MCF 10A (cell line): ENCODE measurements at regions not wholly inside any gene's neighbourhood (a gene's known extent, or its start where the extent isn't known, plus 50 kb on each side); places are given as distances from the start of the nearest gene placed in this dataset.

Experiments
- BruUV-seq: library from RNA; stranded (reverse); fragments of 400-500 nt; replicated peaks from 2 replicates; lab custom pipeline; 2021; lab: Mats Ljungman, UMichigan
- CTCF ChIA-PET: fragments of 300-600 bp; sonication (Branson Sonifier 250); formaldehyde crosslinking; extraction: SDS; loops from one replicate; lab custom pipeline; 2021; ENCODE audit warnings: antibody characterized with exemption, inconsistent platforms; lab: Yijun Ruan, JAX
- POLR2A ChIA-PET: fragments of 300-600, 350-650 bp; sonication (Branson Sonifier 250); formaldehyde crosslinking; extraction: SDS; loops from one replicate; lab custom pipeline; 2020; ENCODE audit warnings: antibody characterized with exemption, inconsistent platforms; lab: Yijun Ruan, JAX
- DNase-seq: peaks from one replicate; pipeline ENCODE4 v3.0.0-alpha.2; 2018; ENCODE audit not compliant: unreplicated experiment
- H3K27ac Mint-ChIP-seq: one replicate; pipeline ENCODE4 v1.8.0; 2022; ENCODE audit warnings: mild to moderate bottlenecking, low read depth, mixed read lengths; ENCODE audit not compliant: unreplicated experiment
- H3K27me3 Mint-ChIP-seq: one replicate; pipeline ENCODE4 v1.8.0; 2022; ENCODE audit warnings: mixed read lengths; ENCODE audit not compliant: insufficient read depth, unreplicated experiment
- H3K36me3 Mint-ChIP-seq: one replicate; pipeline ENCODE4 v1.8.0; 2022; ENCODE audit warnings: mild to moderate bottlenecking, moderate library complexity, mixed read lengths; ENCODE audit not compliant: insufficient read depth, unreplicated experiment
- H3K4me1 Mint-ChIP-seq: one replicate; pipeline ENCODE4 v1.8.0; 2022; ENCODE audit warnings: mixed read lengths; ENCODE audit not compliant: insufficient read depth, unreplicated experiment
- H3K4me3 Mint-ChIP-seq: one replicate; pipeline ENCODE4 v1.8.0; 2022; ENCODE audit warnings: mild to moderate bottlenecking, moderate library complexity, mixed read lengths; ENCODE audit not compliant: unreplicated experiment
- H3K9me3 Mint-ChIP-seq: one replicate; pipeline ENCODE4 v1.8.0; 2022; ENCODE audit warnings: mixed read lengths; ENCODE audit not compliant: unreplicated experiment
- intact Hi-C: fragments of 100-400 bp; cut with micrococcal nuclease; formaldehyde crosslinking; loops from 2 replicates; pipeline ENCODE4 v1.14.1; 2022
- TF ChIP-seq, protein P1 (sequence below): fragments of 200-600 bp; IDR thresholded peaks from one replicate; pipeline ENCODE4 v1.8.0; 2022; ENCODE audit warnings: antibody characterized with exemption, mild to moderate bottlenecking; ENCODE audit not compliant: unreplicated experiment

DNA sequence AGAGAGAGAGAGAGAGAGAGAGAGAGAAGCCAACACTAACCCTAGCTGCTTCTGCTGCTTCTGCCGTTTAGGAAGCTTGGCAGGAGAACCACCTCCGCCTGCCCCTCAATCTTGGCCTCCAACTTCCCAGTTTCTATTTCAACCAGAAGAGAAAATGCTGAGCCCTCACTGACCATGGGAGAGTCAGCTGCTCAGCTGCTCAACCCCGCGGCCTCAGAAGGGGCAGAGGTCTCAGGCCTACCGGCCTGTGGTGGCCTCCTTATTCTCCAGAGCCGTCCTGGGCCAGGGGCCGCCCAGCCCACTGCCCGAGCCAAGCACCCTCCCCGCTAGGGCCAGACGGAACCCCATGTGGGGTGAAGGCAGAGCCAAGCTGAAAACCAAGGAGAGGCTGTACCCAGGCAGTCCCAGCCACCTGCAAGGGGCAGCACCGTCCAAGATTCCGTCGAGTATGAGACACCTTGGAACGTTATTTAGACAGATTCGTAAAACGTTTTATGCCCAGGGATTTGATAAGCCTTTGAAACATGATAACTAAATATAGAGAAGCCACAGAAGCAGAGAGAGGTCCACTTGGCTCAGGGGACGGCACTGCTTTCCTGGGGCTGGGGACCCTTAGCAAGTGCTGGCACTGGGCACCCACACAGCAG lies 116.6 kb downstream of the DLL1 start:
- CTCF ChIA-PET = no interaction called here
- intact Hi-C loops = loop anchor here (10.0 kb wide), 2 partner anchors 121 to 341 kb away; partner anchors contain the start of gene DLL1

DNA sequence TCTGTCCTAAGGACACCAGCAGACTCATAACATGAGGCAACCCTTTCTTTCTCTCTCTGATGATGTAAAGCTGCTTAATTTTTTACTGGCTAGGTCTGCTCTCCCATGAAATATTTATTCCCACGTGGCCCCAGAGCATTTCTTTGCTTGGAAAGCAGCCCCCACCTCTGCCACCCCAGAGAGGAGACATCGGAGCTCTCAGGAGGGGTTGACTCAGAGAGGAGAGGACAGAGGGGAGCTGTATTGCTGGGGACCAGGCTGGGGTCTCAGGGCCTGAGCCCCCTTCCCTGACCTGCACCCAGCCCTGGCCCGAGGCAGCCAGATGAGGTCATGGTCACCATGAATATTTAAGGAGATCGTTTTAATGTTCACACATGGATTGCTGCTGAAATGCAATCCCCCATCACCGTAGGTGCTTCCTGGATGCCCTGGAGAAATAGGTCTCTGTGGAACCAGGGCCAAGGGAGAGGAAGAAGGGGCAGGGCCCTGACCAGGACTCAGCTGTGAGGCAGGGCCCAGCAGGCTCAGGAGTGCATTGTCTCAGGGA lies 117.5 kb downstream of the DLL1 start:
- ChIA-PET CTCF (interaction anchor here (0.6 to 0.7 kb wide), 2 partner anchors 54 to 92 kb away, joined by 3 read pairs; no protein-coding TSS in a partner anchor), POLR2A (no interaction called here)
- Mint-ChIP-seq H3K27ac (peak overlapping the region; percentile 60), H3K4me3 (no peak overlapping the region), H3K27me3 (peaks cover 42% of the 10 kb centered on the region), H3K4me1 (peaks cover 4% of the 10 kb centered on the region), H3K9me3 (no peaks in the 10 kb centered on the region), H3K36me3 (peaks cover 10% of the 10 kb centered on the region)
- intact Hi-C loops = loop anchor here (10.0 kb wide), 2 partner anchors 121 to 341 kb away; partner anchors contain the start of gene DLL1
- DNase-seq = no peak
- TF ChIP-seq, protein P1, sequence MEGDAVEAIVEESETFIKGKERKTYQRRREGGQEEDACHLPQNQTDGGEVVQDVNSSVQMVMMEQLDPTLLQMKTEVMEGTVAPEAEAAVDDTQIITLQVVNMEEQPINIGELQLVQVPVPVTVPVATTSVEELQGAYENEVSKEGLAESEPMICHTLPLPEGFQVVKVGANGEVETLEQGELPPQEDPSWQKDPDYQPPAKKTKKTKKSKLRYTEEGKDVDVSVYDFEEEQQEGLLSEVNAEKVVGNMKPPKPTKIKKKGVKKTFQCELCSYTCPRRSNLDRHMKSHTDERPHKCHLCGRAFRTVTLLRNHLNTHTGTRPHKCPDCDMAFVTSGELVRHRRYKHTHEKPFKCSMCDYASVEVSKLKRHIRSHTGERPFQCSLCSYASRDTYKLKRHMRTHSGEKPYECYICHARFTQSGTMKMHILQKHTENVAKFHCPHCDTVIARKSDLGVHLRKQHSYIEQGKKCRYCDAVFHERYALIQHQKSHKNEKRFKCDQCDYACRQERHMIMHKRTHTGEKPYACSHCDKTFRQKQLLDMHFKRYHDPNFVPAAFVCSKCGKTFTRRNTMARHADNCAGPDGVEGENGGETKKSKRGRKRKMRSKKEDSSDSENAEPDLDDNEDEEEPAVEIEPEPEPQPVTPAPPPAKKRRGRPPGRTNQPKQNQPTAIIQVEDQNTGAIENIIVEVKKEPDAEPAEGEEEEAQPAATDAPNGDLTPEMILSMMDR = no peak
- no TSS peak for BruUV-seq

More for the DNA sequence above, 116.6 kb downstream of the DLL1 start:
- Mint-ChIP-seq H3K4me3 (no peak overlapping the region), H3K9me3 (no peaks in the 10 kb centered on the region), H3K27ac (peak overlapping the region; percentile 60), H3K4me1 (peaks cover 12% of the 10 kb centered on the region), H3K36me3 (peaks cover 10% of the 10 kb centered on the region), H3K27me3 (peaks cover 42% of the 10 kb centered on the region)
- no peak for DNase-seq
- BruUV-seq = no TSS peak
- POLR2A ChIA-PET = no interaction called here
- TF ChIP-seq, protein P1 = no peak

DNA sequence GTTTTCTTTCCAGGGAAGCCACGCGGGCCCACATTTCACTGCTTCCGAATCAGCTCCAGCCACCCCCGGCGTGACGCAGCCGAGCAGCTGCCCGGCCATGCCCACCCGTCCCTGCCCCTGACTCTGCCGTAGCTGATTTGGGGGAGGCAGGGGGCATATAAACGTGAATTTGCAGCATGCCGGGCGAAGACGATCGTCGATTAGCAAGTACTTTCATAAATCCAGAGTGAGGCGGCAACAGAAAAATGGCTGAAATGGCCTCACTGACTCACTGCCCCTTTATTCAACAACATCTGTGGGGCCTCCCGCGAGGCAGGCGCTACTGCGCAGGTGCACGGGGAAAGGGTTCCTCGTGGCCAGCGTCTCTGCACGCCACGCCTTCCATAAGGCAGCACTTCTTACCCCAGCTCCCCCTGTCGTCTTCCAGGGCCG lies 118.0 kb downstream of the DLL1 start:
- Mint-ChIP-seq H3K27me3 (peaks cover 42% of the 10 kb centered on the region), H3K27ac (no peak overlapping the region)

DNA sequence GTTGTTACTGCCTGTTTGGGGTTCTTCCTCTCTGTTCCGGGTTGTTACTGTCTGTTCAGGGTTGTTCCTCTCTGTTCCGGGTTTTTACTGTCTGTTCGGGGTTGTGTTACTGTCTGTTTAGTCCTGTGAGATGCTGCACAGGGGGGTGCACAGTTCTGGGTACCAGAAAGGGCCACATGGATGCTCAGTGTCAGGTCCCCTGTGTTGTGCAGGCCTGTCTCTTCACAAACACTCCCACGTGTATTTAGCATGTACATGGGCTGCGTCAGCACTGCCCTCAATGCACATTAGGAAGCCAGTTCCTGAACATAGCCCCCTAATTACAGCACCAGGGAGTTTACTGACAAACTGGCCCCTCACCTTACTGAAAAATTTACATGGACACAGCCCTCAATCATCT lies 118.5 kb downstream of the DLL1 start:
- intact Hi-C loops = loop anchor here (10.0 kb wide), 2 partner anchors 122 to 342 kb away; partner anchors contain the start of gene DLL1

More for the DNA sequence above, 118.0 kb downstream of the DLL1 start:
- no peak overlapping the region for H3K4me3 Mint-ChIP-seq
- no peaks in the 10 kb centered on the region for H3K9me3 Mint-ChIP-seq
- ChIA-PET POLR2A (no interaction called here), CTCF (no interaction called here)
- H3K4me1 Mint-ChIP-seq = no peaks in the 10 kb centered on the region
- DNase-seq = no peak
- TF ChIP-seq, protein P1 = no peak
- BruUV-seq = no TSS peak
- H3K36me3 Mint-ChIP-seq = peaks cover 10% of the 10 kb centered on the region
- intact Hi-C loops = loop anchor here (10.0 kb wide), 2 partner anchors 122 to 342 kb away; partner anchors contain the start of gene DLL1

More for the DNA sequence above, 118.5 kb downstream of the DLL1 start:
- ChIA-PET CTCF (no interaction called here), POLR2A (no interaction called here)
- Mint-ChIP-seq H3K27ac (no peak overlapping the region), H3K36me3 (peaks cover 8% of the 10 kb centered on the region), H3K27me3 (peaks cover 42% of the 10 kb centered on the region), H3K9me3 (no peaks in the 10 kb centered on the region), H3K4me3 (no peak overlapping the region), H3K4me1 (no peaks in the 10 kb centered on the region)
- TF ChIP-seq, protein P1 = no peak
- BruUV-seq = no TSS peak
- no peak for DNase-seq
